ENCODE measurements at regions not wholly inside any gene's neighbourhood (a gene's known extent, or its start where the extent isn't known, plus 50 kb on each side); places are given as distances from the start of the nearest gene placed in this dataset.

DNA sequence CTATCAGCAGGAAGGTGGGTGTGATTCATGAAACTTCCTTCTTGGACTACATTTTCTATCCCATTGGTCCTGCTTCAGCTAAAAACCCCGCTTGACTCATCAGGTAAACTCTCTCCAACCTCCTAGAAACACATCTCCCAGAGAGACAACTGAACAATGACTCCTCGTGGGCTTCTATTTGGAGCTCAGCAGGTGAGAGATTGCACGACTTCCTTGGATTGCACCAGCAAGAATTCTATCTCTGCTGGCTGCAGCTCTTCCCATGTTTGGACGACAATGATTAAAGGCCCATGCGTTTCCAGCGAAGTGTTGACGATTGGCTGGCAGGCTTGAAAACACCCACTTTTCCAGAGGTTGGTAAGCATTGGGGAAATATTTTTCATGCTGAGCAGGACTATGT, 216.1 kb upstream of the NTM start:
- no peak overlapping the region for H3K4me3 ChIP-seq (ENCODE audit: low read length in 2 of 2)
- WGBS, 2 donors: 43 to 45% methylated on average over 7 of the region's 7 CpGs
- no peak overlapping the region for H3K27ac ChIP-seq (ENCODE audit: low read depth in 1 of 2, low read length in 2 of 2)
- intact Hi-C loops (cut with DNase I): no loop called here
- no peaks in the 10 kb centered on the region for H3K27me3 ChIP-seq (ENCODE audit: control insufficient read depth in 1 of 2, insufficient read depth in 2 of 2, low read length in 1 of 2)
- H3K4me1 ChIP-seq (ENCODE audit: control insufficient read depth in 1 of 2, insufficient read depth in 2 of 2, low read length in 2 of 2): no peaks in the 10 kb centered on the region
- DNase-seq (no peak), ATAC-seq (ENCODE audit: low FRiP score) (no peak)
- no peaks in the 10 kb centered on the region for H3K36me3 ChIP-seq (ENCODE audit: control insufficient read depth in 1 of 2, insufficient read depth in 2 of 2, low read length in 1 of 2)
- H3K9me3 ChIP-seq (ENCODE audit: control insufficient read depth, low read length): no peaks in the 10 kb centered on the region

DNA sequence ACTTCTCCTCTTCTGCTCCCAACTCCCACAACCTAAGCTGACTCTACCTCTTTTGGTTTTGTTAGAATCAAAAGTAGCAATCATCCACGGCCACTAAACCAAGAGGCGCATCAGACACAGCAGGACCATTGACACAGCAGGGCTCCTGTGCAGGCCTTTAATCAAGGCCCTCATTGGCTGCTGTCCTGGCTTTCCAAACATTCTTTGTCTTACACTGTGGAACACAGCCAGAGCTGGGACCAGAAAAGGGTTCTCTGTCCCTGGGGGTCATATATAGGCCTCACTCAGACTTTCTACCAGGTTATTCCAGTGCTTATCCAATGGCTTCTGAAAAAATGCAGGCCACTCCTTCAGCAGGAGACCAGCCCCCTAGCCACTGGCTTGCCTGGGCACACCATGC, 212.7 kb upstream of the NTM start:
- Histone ChIP-seq H3K9me3 (ENCODE audit: control insufficient read depth, low read length) (peaks cover 3% of the 10 kb centered on the region), H3K4me3 (ENCODE audit: low read length in 2 of 2) (no peak overlapping the region), H3K4me1 (ENCODE audit: control insufficient read depth in 1 of 2, insufficient read depth in 2 of 2, low read length in 2 of 2) (no peaks in the 10 kb centered on the region), H3K36me3 (ENCODE audit: control insufficient read depth in 1 of 2, insufficient read depth in 2 of 2, low read length in 1 of 2) (no peaks in the 10 kb centered on the region), H3K27ac (ENCODE audit: low read depth in 1 of 2, low read length in 2 of 2) (no peak overlapping the region), H3K27me3 (ENCODE audit: control insufficient read depth in 1 of 2, insufficient read depth in 2 of 2, low read length in 1 of 2) (no peaks in the 10 kb centered on the region)
- intact Hi-C loops (cut with DNase I): no loop called here
- DNase-seq (no peak), ATAC-seq (ENCODE audit: low FRiP score) (no peak)
- 87 to 91% methylated on average over 2 of the region's 2 CpGs for WGBS, 2 donors

DNA sequence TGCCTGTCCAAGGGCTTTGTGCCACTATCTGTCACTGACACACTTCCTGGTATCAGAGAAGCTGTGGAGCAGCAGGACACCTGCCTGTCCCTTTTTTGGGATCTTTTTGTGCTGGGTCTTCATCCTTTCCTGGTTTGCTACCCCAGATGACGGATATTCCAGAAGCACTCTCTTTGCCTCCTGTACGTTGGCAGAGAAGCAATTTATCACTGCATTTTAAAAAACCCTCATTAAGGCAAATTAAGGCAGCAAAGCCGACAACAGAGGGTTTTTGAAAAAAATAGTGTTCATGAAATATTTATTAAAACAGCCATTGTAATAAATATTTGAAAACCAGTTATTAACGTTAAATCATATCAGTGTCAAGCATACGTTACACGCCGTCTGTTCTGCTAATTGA, 209.6 kb upstream of the NTM start:
- Histone ChIP-seq H3K4me3 (ENCODE audit: low read length in 2 of 2) (no peak overlapping the region), H3K4me1 (ENCODE audit: control insufficient read depth in 1 of 2, insufficient read depth in 2 of 2, low read length in 2 of 2) (no peaks in the 10 kb centered on the region), H3K27me3 (ENCODE audit: control insufficient read depth in 1 of 2, insufficient read depth in 2 of 2, low read length in 1 of 2) (no peaks in the 10 kb centered on the region), H3K36me3 (ENCODE audit: control insufficient read depth in 1 of 2, insufficient read depth in 2 of 2, low read length in 1 of 2) (no peaks in the 10 kb centered on the region), H3K27ac (ENCODE audit: low read depth in 1 of 2, low read length in 2 of 2) (no peak overlapping the region), H3K9me3 (ENCODE audit: control insufficient read depth, low read length) (peaks cover 3% of the 10 kb centered on the region)
- WGBS, 2 donors: 70 to 71% methylated on average over 7 of the region's 7 CpGs
- no peak for DNase-seq
- ATAC-seq (ENCODE audit: low FRiP score): no peak
- intact Hi-C loops (cut with DNase I): no loop called here

DNA sequence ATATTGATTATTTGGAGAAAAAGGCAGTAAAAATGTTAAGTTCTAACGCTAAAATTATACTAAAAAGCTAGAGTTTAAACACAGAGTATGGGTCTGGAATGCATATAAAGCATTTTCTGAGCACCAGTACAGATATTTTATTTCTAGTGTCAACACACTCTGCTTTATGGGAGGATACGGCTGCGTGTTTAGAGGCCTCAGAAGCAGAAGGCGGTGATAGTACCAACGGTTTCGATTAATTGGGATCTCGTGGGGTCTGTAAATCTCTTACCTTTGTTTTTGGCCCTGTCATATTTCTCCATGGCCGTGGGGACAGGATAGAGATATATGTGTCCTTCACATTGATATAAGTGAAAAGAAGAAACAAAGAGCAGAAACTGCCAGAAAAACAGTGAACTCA, 206.8 kb upstream of the NTM start:
- H3K9me3 ChIP-seq (ENCODE audit: control insufficient read depth, low read length): peaks cover 3% of the 10 kb centered on the region

DNA sequence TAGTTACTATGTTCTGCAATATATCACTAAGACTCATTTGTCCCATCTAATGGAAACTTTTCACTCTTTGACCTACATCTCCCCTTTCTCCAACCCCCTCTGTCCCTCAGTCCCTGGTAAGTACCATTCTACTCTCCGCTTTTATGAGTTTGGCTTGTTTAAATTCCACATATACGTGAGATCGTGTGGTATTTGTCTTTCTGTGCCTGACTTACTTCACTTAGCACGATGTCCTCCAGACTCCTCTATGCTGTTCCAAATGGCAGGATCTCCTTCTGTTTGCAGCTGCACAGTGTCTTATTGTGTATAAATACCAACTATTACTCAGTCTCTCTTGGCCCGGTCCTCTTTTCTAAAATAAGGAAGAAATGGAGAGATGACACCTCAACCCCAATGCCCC, 205.4 kb upstream of the NTM start:
- Histone ChIP-seq H3K27me3 (ENCODE audit: control insufficient read depth in 1 of 2, insufficient read depth in 2 of 2, low read length in 1 of 2) (no peaks in the 10 kb centered on the region), H3K9me3 (ENCODE audit: control insufficient read depth, low read length) (peaks cover 3% of the 10 kb centered on the region)
- intact Hi-C loops (cut with DNase I): no loop called here

More for the DNA sequence above, 206.8 kb upstream of the NTM start:
- Histone ChIP-seq H3K36me3 (ENCODE audit: control insufficient read depth in 1 of 2, insufficient read depth in 2 of 2, low read length in 1 of 2) (no peaks in the 10 kb centered on the region), H3K27ac (ENCODE audit: low read depth in 1 of 2, low read length in 2 of 2) (no peak overlapping the region), H3K4me1 (ENCODE audit: control insufficient read depth in 1 of 2, insufficient read depth in 2 of 2, low read length in 2 of 2) (no peaks in the 10 kb centered on the region), H3K4me3 (ENCODE audit: low read length in 2 of 2) (no peak overlapping the region), H3K27me3 (ENCODE audit: control insufficient read depth in 1 of 2, insufficient read depth in 2 of 2, low read length in 1 of 2) (no peaks in the 10 kb centered on the region)
- ATAC-seq (ENCODE audit: low FRiP score) (no peak), DNase-seq (no peak)
- 29 to 33% methylated on average over 8 of the region's 8 CpGs for WGBS, 2 donors
- intact Hi-C loops (cut with DNase I): no loop called here

DNA sequence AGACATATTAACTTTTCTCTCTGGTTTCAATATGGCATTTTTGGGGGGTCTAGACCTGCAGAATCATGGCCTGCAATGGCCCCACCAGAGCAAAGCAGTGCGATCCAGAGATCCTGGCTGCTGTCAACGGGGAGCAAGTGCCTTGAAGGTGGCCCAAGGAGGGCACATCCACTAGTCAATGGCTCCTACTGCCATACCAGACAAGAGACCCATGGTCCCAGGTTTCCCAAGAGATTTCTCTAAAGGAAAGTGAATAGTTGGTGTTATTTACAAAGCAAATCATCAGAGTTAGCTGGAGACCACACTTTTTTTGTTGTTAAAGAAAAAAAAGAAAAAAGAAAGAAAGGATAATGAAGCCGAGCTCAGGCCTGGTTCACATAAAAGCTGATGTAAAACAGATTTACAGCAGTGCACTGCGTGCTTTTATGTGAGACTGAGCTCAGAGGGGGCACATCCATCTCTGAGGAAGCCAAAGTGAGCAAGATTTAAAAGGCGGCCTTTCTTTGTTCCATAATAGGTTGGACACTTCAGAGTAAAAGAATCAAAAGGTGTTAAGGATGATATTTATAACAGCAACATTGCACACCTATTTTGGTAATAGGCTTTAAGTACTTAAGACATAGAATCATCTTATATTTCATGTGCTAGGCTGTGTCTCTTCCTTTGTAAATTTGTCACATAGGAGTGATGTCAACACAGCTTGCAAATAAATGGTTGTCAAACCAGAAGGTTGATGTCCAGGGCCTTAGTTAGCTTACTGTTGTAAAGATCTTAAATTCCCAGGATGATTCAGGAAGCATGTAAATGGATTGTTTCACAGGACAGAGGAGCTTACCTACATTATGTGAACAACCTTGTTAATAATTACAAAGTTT, 201.3 kb upstream of the NTM start:
- ATAC-seq (ENCODE audit: low FRiP score): no peak

More for the DNA sequence above, 205.4 kb upstream of the NTM start:
- Histone ChIP-seq H3K4me1 (ENCODE audit: control insufficient read depth in 1 of 2, insufficient read depth in 2 of 2, low read length in 2 of 2) (no peaks in the 10 kb centered on the region), H3K36me3 (ENCODE audit: control insufficient read depth in 1 of 2, insufficient read depth in 2 of 2, low read length in 1 of 2) (no peaks in the 10 kb centered on the region), H3K27ac (ENCODE audit: low read depth in 1 of 2, low read length in 2 of 2) (no peak overlapping the region), H3K4me3 (ENCODE audit: low read length in 2 of 2) (no peak overlapping the region)
- ATAC-seq (ENCODE audit: low FRiP score) (no peak), DNase-seq (no peak)
- WGBS, 2 donors: 65 to 68% methylated on average over 5 of the region's 5 CpGs

DNA sequence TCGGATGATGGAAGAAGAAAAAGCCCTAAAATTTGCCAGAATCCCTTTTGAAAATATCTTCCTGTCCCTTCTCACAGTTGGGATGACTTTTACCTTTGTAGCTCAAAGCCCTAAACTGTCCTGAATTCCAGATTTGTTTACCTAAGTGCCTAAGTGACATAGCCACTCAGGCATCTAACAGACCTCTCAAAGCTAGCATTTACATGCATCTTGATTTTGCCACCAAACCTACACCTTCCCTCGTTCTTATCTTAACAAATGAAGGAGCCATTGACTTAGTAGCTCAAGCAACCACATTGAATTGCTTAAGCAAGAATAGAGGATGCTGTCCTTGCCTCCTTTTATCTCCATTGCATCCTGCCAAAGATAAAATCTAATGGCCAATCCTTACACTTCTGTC, 198.4 kb upstream of the NTM start:
- no peak overlapping the region for H3K27ac ChIP-seq (ENCODE audit: low read depth in 1 of 2, low read length in 2 of 2)
- H3K4me1 ChIP-seq (ENCODE audit: control insufficient read depth in 1 of 2, insufficient read depth in 2 of 2, low read length in 2 of 2): no peaks in the 10 kb centered on the region
- DNase-seq (no peak), ATAC-seq (ENCODE audit: low FRiP score) (no peak)
- 70 to 79% methylated on average over 2 of the region's 2 CpGs for WGBS, 2 donors
- no peaks in the 10 kb centered on the region for H3K9me3 ChIP-seq (ENCODE audit: control insufficient read depth, low read length)
- no peak overlapping the region for H3K4me3 ChIP-seq (ENCODE audit: low read length in 2 of 2)
- no peaks in the 10 kb centered on the region for H3K36me3 ChIP-seq (ENCODE audit: control insufficient read depth in 1 of 2, insufficient read depth in 2 of 2, low read length in 1 of 2)
- H3K27me3 ChIP-seq (ENCODE audit: control insufficient read depth in 1 of 2, insufficient read depth in 2 of 2, low read length in 1 of 2): no peaks in the 10 kb centered on the region
- intact Hi-C loops (cut with DNase I): no loop called here

More for the DNA sequence above, 201.3 kb upstream of the NTM start:
- H3K4me3 ChIP-seq (ENCODE audit: low read length in 2 of 2): no peak overlapping the region
- intact Hi-C loops (cut with DNase I): no loop called here
- no peaks in the 10 kb centered on the region for H3K36me3 ChIP-seq (ENCODE audit: control insufficient read depth in 1 of 2, insufficient read depth in 2 of 2, low read length in 1 of 2)
- no peak overlapping the region for H3K27ac ChIP-seq (ENCODE audit: low read depth in 1 of 2, low read length in 2 of 2)
- no peaks in the 10 kb centered on the region for H3K27me3 ChIP-seq (ENCODE audit: control insufficient read depth in 1 of 2, insufficient read depth in 2 of 2, low read length in 1 of 2)
- 66 to 75% methylated on average over 5 of the region's 5 CpGs for WGBS, 2 donors
- H3K9me3 ChIP-seq (ENCODE audit: control insufficient read depth, low read length): no peaks in the 10 kb centered on the region
- H3K4me1 ChIP-seq (ENCODE audit: control insufficient read depth in 1 of 2, insufficient read depth in 2 of 2, low read length in 2 of 2): no peaks in the 10 kb centered on the region
- no peak for DNase-seq

DNA sequence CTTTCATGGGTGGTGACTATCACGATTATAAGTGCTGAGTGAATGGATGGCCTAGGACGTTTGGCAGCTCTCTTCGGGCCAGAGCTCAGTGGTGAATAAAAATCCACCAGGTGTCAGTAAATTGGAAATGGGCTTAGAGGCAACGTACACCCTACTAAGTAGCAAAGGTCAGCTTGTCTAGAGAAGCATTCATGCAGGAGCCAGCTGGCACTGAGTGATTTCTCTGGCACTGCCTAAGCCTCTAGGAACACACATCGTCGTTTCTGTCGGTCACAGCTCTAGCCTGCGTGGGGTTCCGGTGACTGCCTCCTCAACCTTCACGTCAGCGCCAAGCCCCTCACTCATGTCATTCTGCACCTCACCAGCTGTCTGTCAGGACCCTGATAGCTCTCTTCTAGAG, 192.4 kb upstream of the NTM start:
- Histone ChIP-seq H3K27me3 (ENCODE audit: control insufficient read depth in 1 of 2, insufficient read depth in 2 of 2, low read length in 1 of 2) (no peaks in the 10 kb centered on the region), H3K4me3 (ENCODE audit: low read length in 2 of 2) (no peak overlapping the region), H3K36me3 (ENCODE audit: control insufficient read depth in 1 of 2, insufficient read depth in 2 of 2, low read length in 1 of 2) (no peaks in the 10 kb centered on the region), H3K9me3 (ENCODE audit: control insufficient read depth, low read length) (no peaks in the 10 kb centered on the region), H3K27ac (ENCODE audit: low read depth in 1 of 2, low read length in 2 of 2) (no peak overlapping the region), H3K4me1 (ENCODE audit: control insufficient read depth in 1 of 2, insufficient read depth in 2 of 2, low read length in 2 of 2) (no peaks in the 10 kb centered on the region)
- intact Hi-C loops (cut with DNase I): no loop called here
- no peak for DNase-seq
- WGBS, 2 donors: 63 to 67% methylated on average over 11 of the region's 11 CpGs
- no peak for ATAC-seq (ENCODE audit: low FRiP score)

DNA sequence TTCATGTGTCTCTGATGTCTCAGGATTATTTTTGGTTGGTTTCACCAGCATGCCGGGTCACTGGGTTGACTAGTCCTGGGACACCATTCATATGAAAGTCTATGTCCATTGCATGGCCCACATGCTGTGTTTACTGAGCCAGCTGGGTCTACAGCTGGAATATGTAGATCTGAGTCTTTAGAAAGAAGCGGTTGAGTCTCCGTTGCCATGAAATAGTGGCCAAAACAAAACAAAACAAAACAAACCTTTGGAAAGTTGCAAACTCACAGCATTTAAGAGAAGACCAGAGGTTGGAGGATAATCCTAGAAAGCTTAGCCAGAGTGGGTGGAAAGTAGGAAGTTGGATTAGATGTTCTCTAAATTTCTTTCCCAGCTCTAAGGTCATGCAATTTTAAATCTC, 191.8 kb upstream of the NTM start:
- Histone ChIP-seq H3K4me1 (ENCODE audit: control insufficient read depth in 1 of 2, insufficient read depth in 2 of 2, low read length in 2 of 2) (no peaks in the 10 kb centered on the region), H3K9me3 (ENCODE audit: control insufficient read depth, low read length) (no peaks in the 10 kb centered on the region), H3K27me3 (ENCODE audit: control insufficient read depth in 1 of 2, insufficient read depth in 2 of 2, low read length in 1 of 2) (no peaks in the 10 kb centered on the region), H3K27ac (ENCODE audit: low read depth in 1 of 2, low read length in 2 of 2) (no peak overlapping the region), H3K36me3 (ENCODE audit: control insufficient read depth in 1 of 2, insufficient read depth in 2 of 2, low read length in 1 of 2) (no peaks in the 10 kb centered on the region), H3K4me3 (ENCODE audit: low read length in 2 of 2) (no peak overlapping the region)
- ATAC-seq (ENCODE audit: low FRiP score) (no peak), DNase-seq (no peak)
- intact Hi-C loops (cut with DNase I): no loop called here
- WGBS, 2 donors: 65 to 74% methylated on average over 3 of the region's 3 CpGs
